Activated naive CD8-positive, alpha-beta T cell treated with anti-CD3 and anti-CD28 coated beads, Interleukin-2, amount 10 ng/mL, durations not matched to agents 7 days and 5 days (primary cell): ENCODE measurements at regions not wholly inside any gene's neighbourhood (a gene's known extent, or its start where the extent isn't known, plus 50 kb on each side); places are given as distances from the start of the nearest gene placed in this dataset.

Source experiments
- ATAC-seq: fragments of 150-1000 bp; cut with Tn5 transposase; one replicate; pipeline ENCODE4 v1.10.0; 2021; ENCODE audit warnings: low read depth, moderate library complexity
- POLR2A ChIA-PET: fragments of 350-600 bp; sonication (Branson Sonifier 250); formaldehyde crosslinking; loops from one replicate; lab custom pipeline; 2021; ENCODE audit warnings: antibody characterized with exemption; lab: Charles Lee
- DNase-seq: peaks from one replicate; pipeline ENCODE4 v3.0.0; 2021
- H3K27ac Mint-ChIP-seq: one replicate; pipeline ENCODE4 v1.8.0; 2022; ENCODE audit warnings: mild to moderate bottlenecking, mixed read lengths
- H3K27me3 Mint-ChIP-seq: one replicate; pipeline ENCODE4 v1.8.0; 2022; ENCODE audit warnings: mild to moderate bottlenecking, moderate library complexity, mixed read lengths
- H3K36me3 Mint-ChIP-seq: one replicate; pipeline ENCODE4 v1.8.0; 2021; ENCODE audit warnings: mild to moderate bottlenecking, mixed read lengths
- H3K4me1 Mint-ChIP-seq: one replicate; pipeline ENCODE4 v1.8.0; 2021; ENCODE audit warnings: mixed read lengths
- H3K4me3 Mint-ChIP-seq: one replicate; pipeline ENCODE4 v1.8.0; 2022; ENCODE audit warnings: mild to moderate bottlenecking, moderate library complexity, mixed read lengths
- H3K9me3 Mint-ChIP-seq: one replicate; pipeline ENCODE4 v1.8.0; 2021; ENCODE audit warnings: mixed read lengths

DNA sequence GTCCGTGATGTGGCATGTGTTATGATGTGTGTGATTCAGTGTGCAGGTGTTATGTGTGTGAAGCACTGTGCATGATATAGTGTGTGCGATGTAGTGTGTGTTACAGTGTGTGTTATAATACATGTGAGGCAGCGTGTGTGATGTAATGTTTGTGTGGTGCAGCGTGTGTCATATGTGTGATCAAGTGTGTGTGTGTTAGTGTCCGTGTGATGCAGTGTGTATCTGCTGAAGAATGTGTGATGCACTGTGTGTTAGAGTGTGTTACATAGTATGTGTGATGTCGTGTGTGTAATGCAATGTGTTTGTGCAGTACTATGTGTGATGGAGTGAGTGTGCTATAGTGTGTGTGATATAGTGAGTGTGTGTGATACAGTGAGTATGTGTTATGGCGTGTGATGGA lies 182.8 kb upstream of the SOX11 start:
- Mint-ChIP-seq H3K9me3 (no peaks in the 10 kb centered on the region), H3K4me3 (no peak overlapping the region), H3K27ac (no peak overlapping the region), H3K4me1 (no peaks in the 10 kb centered on the region), H3K27me3 (no peaks in the 10 kb centered on the region), H3K36me3 (no peaks in the 10 kb centered on the region)
- no peak for ATAC-seq
- no peak for DNase-seq
- POLR2A ChIA-PET = no interaction called here

DNA sequence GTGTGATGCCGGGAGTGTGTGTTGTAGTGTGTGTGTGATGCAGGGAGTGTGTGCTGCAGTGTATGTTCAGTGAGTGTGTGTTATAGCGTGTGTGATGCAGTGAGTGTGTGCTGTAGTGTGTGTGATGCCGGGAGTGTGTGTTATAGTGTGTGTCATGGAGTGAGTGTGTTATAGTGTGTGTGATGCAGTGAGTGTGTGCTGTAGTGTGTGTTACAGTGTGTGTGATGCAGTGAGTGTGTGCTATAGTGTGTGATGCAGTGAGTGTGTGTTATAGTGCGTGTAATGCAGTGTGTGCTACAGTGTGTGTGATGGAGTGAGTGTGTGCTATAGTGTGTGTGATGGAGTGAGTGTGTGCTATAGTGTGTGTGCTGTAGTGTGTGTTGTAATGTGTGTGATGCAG lies 182.1 kb upstream of the SOX11 start:
- Mint-ChIP-seq H3K9me3 (no peaks in the 10 kb centered on the region), H3K27ac (no peak overlapping the region), H3K36me3 (no peaks in the 10 kb centered on the region), H3K4me3 (no peak overlapping the region), H3K27me3 (no peaks in the 10 kb centered on the region), H3K4me1 (no peaks in the 10 kb centered on the region)
- DNase-seq = no peak
- POLR2A ChIA-PET = no interaction called here
- ATAC-seq = no peak

GRCh38 chr2:5515693-5516092 lies 176.5 kb upstream of the SOX11 start:
- H3K9me3 Mint-ChIP-seq = no peaks in the 10 kb centered on the region
- POLR2A ChIA-PET = no interaction called here
- H3K36me3 Mint-ChIP-seq = no peaks in the 10 kb centered on the region
- no peaks in the 10 kb centered on the region for H3K4me1 Mint-ChIP-seq
- no peak overlapping the region for H3K4me3 Mint-ChIP-seq
- H3K27me3 Mint-ChIP-seq = no peaks in the 10 kb centered on the region
- H3K27ac Mint-ChIP-seq = no peak overlapping the region
- DNase-seq (no peak), ATAC-seq (no peak)

- H3K4me3 Mint-ChIP-seq = no peak overlapping the region
- no peak overlapping the region for H3K27ac Mint-ChIP-seq
- H3K4me1 Mint-ChIP-seq = no peaks in the 10 kb centered on the region
- H3K36me3 Mint-ChIP-seq = no peaks in the 10 kb centered on the region
- DNase-seq (no peak), ATAC-seq (no peak)
- no peaks in the 10 kb centered on the region for H3K9me3 Mint-ChIP-seq
- no peaks in the 10 kb centered on the region for H3K27me3 Mint-ChIP-seq
- POLR2A ChIA-PET = no interaction called here
Measured at GRCh38 chr2:5519286-5519685, 172.9 kb upstream of the SOX11 start.

GRCh38 chr2:5520463-5520972 lies 171.7 kb upstream of the SOX11 start:
- POLR2A ChIA-PET = no interaction called here
- H3K4me1 Mint-ChIP-seq = no peaks in the 10 kb centered on the region
- H3K27me3 Mint-ChIP-seq = no peaks in the 10 kb centered on the region
- H3K4me3 Mint-ChIP-seq = no peak overlapping the region
- no peaks in the 10 kb centered on the region for H3K9me3 Mint-ChIP-seq
- no peak overlapping the region for H3K27ac Mint-ChIP-seq
- ATAC-seq (no peak), DNase-seq (no peak)
- H3K36me3 Mint-ChIP-seq = no peaks in the 10 kb centered on the region

DNA sequence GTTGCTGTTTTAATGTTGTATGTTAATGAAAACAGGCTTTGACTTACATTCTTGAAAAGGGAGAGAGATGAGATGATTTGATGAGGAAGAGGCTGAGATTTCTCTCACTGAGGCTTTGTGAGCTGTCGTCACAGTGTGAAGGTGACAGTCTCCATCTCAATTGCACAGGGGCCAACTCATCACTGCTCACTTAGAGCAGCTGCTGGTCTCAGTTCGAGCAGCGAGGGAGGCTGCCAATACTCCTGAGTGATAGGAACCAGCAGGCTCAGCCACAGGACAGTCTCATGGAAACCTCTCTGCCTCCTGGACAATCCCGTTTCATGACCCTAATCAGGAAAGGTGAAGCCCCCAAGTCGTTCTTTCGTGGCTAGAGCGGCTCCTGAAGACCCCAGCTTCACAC lies 170.7 kb upstream of the SOX11 start:
- no peak overlapping the region for H3K4me3 Mint-ChIP-seq

DNA sequence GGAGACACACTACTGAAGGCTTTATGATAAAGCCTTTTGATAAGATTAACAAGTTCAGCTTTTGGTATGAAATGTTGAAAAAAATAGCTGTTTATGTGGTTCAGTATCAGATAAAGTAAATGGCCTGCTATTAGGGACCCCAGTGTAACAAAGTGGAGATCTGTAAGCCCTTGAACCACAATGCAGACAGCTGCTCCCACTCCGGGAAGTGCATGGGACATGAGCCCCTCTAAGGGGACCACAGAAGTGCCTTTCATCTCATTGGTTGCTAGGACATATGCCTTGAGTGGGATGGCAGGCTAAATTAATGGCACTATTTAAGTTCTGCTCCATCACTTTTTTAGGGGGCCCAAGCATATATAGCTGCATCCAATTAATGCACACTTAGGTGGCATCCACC lies 167.6 kb upstream of the SOX11 start:
- ATAC-seq (no peak), DNase-seq (no peak)
- Mint-ChIP-seq H3K27me3 (no peaks in the 10 kb centered on the region), H3K9me3 (peaks cover 2% of the 10 kb centered on the region), H3K4me1 (no peaks in the 10 kb centered on the region), H3K36me3 (no peaks in the 10 kb centered on the region), H3K4me3 (no peak overlapping the region), H3K27ac (no peak overlapping the region)
- POLR2A ChIA-PET = no interaction called here

More for the DNA sequence above, 170.7 kb upstream of the SOX11 start:
- Mint-ChIP-seq H3K27me3 (no peaks in the 10 kb centered on the region), H3K36me3 (no peaks in the 10 kb centered on the region), H3K9me3 (peaks cover 1% of the 10 kb centered on the region), H3K4me1 (no peaks in the 10 kb centered on the region), H3K27ac (no peak overlapping the region)
- ATAC-seq (no peak), DNase-seq (no peak)
- POLR2A ChIA-PET = no interaction called here

DNA sequence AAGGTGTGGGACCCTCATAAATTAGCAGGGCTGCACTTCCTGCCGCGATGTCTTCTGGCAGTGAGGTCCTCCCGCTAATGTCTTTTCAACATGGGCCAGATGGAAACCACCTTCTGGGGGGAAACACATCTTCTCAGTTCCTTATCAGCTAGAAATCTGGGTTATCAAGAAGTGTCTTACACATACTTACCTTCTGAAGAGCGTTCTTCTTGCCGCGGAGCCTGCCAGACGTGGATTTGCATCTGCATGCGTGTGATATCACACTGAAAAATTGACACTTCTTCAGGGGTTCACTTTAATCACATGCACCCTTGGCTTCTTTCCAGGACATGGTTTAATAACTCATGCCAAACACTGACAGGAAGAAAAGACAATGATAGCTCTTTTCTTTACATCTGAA lies 163.5 kb upstream of the SOX11 start:
- Mint-ChIP-seq H3K36me3 (no peaks in the 10 kb centered on the region), H3K27me3 (no peaks in the 10 kb centered on the region), H3K4me1 (no peaks in the 10 kb centered on the region), H3K4me3 (no peak overlapping the region), H3K27ac (no peak overlapping the region), H3K9me3 (peaks cover 5% of the 10 kb centered on the region)
- ATAC-seq (no peak), DNase-seq (no peak)
- POLR2A ChIA-PET = no interaction called here

GRCh38 chr2:5530011-5530696 lies 162.0 kb upstream of the SOX11 start:
- Mint-ChIP-seq H3K27me3 (no peaks in the 10 kb centered on the region), H3K9me3 (peaks cover 5% of the 10 kb centered on the region), H3K27ac (no peak overlapping the region), H3K4me1 (no peaks in the 10 kb centered on the region), H3K36me3 (no peaks in the 10 kb centered on the region), H3K4me3 (no peak overlapping the region)
- no peak for ATAC-seq
- POLR2A ChIA-PET = no interaction called here
- no peak for DNase-seq

GRCh38 chr2:5535301-5535700 lies 156.9 kb upstream of the SOX11 start:
- no peak overlapping the region for H3K27ac Mint-ChIP-seq
- ATAC-seq (no peak), DNase-seq (no peak)
- no peaks in the 10 kb centered on the region for H3K27me3 Mint-ChIP-seq
- H3K9me3 Mint-ChIP-seq = peaks cover 4% of the 10 kb centered on the region
- H3K4me1 Mint-ChIP-seq = no peaks in the 10 kb centered on the region
- H3K36me3 Mint-ChIP-seq = no peaks in the 10 kb centered on the region
- POLR2A ChIA-PET = no interaction called here
- no peak overlapping the region for H3K4me3 Mint-ChIP-seq

DNA sequence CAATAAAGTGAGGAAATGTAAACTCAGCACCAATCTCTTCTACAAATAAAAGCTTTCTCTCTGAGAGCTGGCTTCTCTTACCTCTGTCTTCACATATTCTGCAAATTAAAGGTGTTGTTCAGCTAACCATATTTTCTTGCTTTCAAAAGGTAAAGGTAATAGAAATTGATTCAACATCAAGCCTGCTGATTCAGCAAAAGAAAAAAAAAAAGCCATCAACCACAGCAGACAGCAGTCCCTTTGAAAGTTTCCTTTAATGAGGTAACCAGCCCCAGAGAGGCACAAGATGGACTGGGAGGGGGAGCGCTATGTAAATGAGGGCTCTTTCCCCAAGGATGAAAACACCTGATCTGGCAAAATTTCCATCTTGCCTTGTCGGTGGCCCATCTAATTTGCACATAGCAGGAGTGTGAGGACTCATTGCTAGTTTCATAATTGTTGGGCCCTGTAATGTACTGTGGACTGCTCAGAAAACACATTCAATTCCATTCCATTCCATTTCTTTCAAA lies 154.9 kb upstream of the SOX11 start:
- DNase-seq = no peak
- no peaks in the 10 kb centered on the region for H3K4me1 Mint-ChIP-seq
- no peak overlapping the region for H3K4me3 Mint-ChIP-seq
- POLR2A ChIA-PET = no interaction called here
- no peaks in the 10 kb centered on the region for H3K36me3 Mint-ChIP-seq
- no peak overlapping the region for H3K27ac Mint-ChIP-seq
- peaks cover 4% of the 10 kb centered on the region for H3K9me3 Mint-ChIP-seq
- no peaks in the 10 kb centered on the region for H3K27me3 Mint-ChIP-seq
- no peak for ATAC-seq

DNA sequence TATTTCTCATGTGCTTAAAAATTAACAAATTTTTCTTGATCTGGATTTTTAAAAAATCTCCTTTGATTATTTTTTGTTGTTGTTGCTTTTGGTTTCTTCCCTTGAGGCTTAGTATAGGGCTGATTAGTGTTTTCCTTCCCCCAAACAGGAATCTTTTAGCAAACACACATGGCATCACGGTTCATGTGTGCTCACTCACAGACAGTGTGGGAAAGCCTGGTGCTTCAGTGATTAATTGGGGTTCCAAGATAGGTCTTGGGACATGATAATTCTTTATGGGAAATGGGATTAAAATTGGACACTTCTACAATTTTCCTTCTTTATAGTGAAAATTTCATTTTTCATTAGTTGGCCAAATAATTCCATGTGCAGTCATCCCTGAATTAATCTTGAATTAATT lies 153.9 kb upstream of the SOX11 start:
- Mint-ChIP-seq H3K27me3 (no peaks in the 10 kb centered on the region), H3K9me3 (peaks cover 2% of the 10 kb centered on the region), H3K4me3 (no peak overlapping the region), H3K36me3 (no peaks in the 10 kb centered on the region), H3K4me1 (no peaks in the 10 kb centered on the region), H3K27ac (no peak overlapping the region)
- POLR2A ChIA-PET = no interaction called here
- no peak for DNase-seq
- ATAC-seq = no peak

DNA sequence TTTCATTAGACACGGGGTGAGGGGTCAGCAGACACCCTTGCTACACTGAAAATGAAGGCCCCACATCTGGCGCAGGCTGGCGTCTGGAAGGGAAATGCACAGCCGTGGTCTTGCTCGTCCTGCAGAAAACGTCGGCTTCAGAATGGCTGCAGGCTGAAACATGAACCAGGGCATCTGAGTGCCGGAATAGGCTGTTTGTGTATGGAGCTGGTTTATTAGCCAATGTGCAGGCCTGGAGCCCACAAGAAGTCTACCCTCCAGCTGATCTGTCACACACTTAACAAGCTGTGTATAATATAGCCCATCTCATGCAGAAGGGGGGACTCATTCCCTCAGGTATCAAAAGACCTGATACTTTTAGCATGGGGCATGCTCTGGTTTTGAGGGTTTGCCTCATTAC lies 153.4 kb upstream of the SOX11 start:
- Mint-ChIP-seq H3K4me3 (no peak overlapping the region), H3K9me3 (peaks cover 2% of the 10 kb centered on the region), H3K4me1 (no peaks in the 10 kb centered on the region), H3K36me3 (no peaks in the 10 kb centered on the region), H3K27ac (no peak overlapping the region), H3K27me3 (no peaks in the 10 kb centered on the region)
- POLR2A ChIA-PET = no interaction called here
- ATAC-seq = no peak
- no peak for DNase-seq

DNA sequence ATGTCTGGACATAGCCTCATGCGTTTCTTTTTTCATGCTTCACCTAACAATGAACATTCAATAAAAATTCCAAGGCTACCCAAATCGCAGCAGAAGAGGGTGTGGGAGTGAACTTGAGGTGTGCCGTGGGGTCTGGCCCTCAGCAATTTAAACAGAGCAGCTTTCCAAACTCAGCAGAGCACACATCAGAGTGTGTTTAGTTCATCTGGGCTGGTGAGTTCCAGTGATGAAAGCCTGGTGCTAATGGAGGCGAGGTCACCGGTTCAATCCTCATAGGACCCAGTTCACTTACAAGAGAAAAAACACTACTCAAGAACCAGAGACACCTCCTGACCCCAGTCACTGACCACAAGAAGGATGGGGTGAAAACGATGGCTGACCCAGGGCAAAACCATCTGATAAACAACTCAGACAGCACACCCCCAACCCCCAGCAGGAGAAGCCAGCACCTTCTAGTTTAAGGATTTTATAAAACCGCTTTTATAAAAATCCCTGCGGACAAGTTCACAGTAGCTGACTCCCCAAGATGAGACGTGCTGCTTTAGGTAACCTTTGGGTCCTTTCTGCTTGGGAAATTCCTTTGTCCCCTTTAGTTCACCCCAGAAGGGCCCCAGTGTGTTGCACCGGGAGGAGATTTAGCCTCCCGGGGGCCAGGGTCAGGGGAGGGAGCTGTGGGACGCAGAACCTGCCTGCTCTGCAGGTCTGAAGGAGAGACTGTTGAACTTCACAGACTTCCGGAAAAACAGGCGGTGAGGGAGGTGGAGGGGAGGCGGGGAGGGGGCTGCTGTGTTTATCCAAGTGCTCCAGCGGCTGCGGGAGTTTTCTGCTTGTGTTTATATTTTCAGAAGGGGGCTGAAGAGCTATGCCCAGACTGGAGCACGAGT lies 152.7 kb upstream of the SOX11 start:
- no peaks in the 10 kb centered on the region for H3K27me3 Mint-ChIP-seq
- DNase-seq = no peak
- no peak overlapping the region for H3K4me3 Mint-ChIP-seq
- H3K9me3 Mint-ChIP-seq = peaks cover 2% of the 10 kb centered on the region
- H3K27ac Mint-ChIP-seq = no peak overlapping the region
- POLR2A ChIA-PET = no interaction called here
- ATAC-seq = no peak
- no peaks in the 10 kb centered on the region for H3K4me1 Mint-ChIP-seq
- H3K36me3 Mint-ChIP-seq = no peaks in the 10 kb centered on the region
